ENCODE measurements at regions not wholly inside any gene's neighbourhood (a gene's known extent, or its start where the extent isn't known, plus 50 kb on each side); places are given as distances from the start of the nearest gene placed in this dataset.

DNA sequence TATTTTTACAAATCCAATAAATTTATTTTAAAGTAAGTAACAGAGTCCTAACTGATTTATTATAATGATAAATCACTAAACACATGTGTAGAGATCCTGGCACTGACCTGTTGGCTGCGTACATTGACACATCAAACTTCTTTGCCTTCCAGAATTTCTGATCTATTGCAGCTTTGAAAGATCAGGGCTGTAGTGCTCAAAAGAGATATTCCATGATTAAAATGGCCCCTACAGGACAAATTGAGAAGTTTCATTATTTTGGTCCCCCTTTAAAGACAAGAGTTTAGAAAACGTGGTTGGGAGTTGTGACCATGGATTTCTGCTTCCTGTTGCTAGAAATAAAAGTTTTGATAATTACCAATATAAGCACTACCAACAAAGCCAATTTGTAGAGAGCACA is 87.7 kb upstream of the PDK4 start:
- no peaks in the 10 kb centered on the region for H3K27me3 ChIP-seq
- no peaks in the 10 kb centered on the region for H3K9me3 ChIP-seq
- TF ChIP-seq CTCF (IDR thresholded peaks at IDR 0.05), result peak in 4 of 7 experiments; percentile 62 to 72 (median 66)
- TF ChIP-seq POLR2AphosphoS5 (IDR thresholded peaks at IDR 0.05), result peak in 1 of 3 donors; percentile 15
- TF ChIP-seq EP300 (IDR thresholded peaks at IDR 0.05), result no peak
- intact Hi-C loops (cut with DNase I; ENCODE audit: low total_unique reads), result no loop called here
- DNase-seq, result peak in 1 of 2 donors; percentile 73
- H3K27ac ChIP-seq, result peak overlapping the region in 1 of 5 donors; percentile 40
- no peak overlapping the region for H3K4me3 ChIP-seq
- 4 to 43% (median 15%) methylated on average over 2 of the region's 2 CpGs for WGBS, 5 donors
- H3K4me1 ChIP-seq, result peaks cover 0 to 18% (median 7%) of the 10 kb centered on the region in 4 donors
- H3K36me3 ChIP-seq, result no peaks in the 10 kb centered on the region

- peak overlapping the region in 1 of 5 donors; percentile 20 for H3K27ac ChIP-seq
- no peaks in the 10 kb centered on the region for H3K27me3 ChIP-seq
- WGBS, 5 donors, result 56 to 87% (median 67%) methylated on average over 3 of the region's 3 CpGs
- no peaks in the 10 kb centered on the region for H3K9me3 ChIP-seq
- TF ChIP-seq CTCF (IDR thresholded peaks at IDR 0.05) (no peak), POLR2A (IDR thresholded peaks at IDR 0.05) (no peak), POLR2AphosphoS5 (IDR thresholded peaks at IDR 0.05) (no peak)
- H3K4me3 ChIP-seq, result no peak overlapping the region
- H3K36me3 ChIP-seq, result no peaks in the 10 kb centered on the region
- DNase-seq, result no peak
- peaks cover 0 to 18% (median 7%) of the 10 kb centered on the region in 4 donors for H3K4me1 ChIP-seq
- intact Hi-C loops (cut with DNase I; ENCODE audit: low total_unique reads), result no loop called here
Measured at GRCh38 chr7:95682913-95683312, 86.6 kb upstream of the PDK4 start.

- WGBS, 5 donors, result 55 to 69% (median 64%) methylated on average over 3 of the region's 3 CpGs
- intact Hi-C loops (cut with DNase I; ENCODE audit: low total_unique reads), result no loop called here
Measured at GRCh38 chr7:95676691-95677090, 80.4 kb upstream of the PDK4 start.

DNA sequence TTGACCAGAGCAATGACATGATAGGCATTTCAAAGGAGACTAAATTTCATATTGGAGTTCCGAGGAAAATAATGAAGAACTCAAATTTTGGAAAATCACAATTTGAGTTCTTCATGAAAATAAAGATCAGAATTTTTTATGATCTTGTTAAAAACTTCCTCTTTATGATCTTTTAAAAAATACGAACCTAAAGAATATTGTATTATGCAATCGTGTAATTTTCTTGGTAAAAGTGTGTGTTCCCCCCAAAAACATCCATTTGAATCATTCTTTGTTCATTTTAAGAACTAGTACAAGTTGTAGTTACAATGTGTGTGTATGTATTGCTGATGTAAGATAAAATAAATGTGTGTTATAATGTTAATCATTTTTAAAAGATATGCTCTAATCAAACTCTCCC is 79.3 kb upstream of the PDK4 start:
- Histone ChIP-seq H3K4me1 (no peaks in the 10 kb centered on the region), H3K9me3 (no peaks in the 10 kb centered on the region), H3K27me3 (no peaks in the 10 kb centered on the region), H3K4me3 (no peak overlapping the region), H3K36me3 (no peaks in the 10 kb centered on the region), H3K27ac (no peak overlapping the region)
- 84 to 92% (median 91%) methylated on average over 3 of the region's 3 CpGs for WGBS, 5 donors
- intact Hi-C loops (cut with DNase I; ENCODE audit: low total_unique reads), result no loop called here
- DNase-seq, result no peak
- no peak for TF ChIP-seq POLR2A (IDR thresholded peaks at IDR 0.05)
- no peak for TF ChIP-seq CTCF (IDR thresholded peaks at IDR 0.05)
- no peak for TF ChIP-seq EP300 (IDR thresholded peaks at IDR 0.05)
- TF ChIP-seq POLR2AphosphoS5 (IDR thresholded peaks at IDR 0.05), result no peak

More at GRCh38 chr7:95676691-95677090, 80.4 kb upstream of the PDK4 start:
- H3K4me1 ChIP-seq, result no peaks in the 10 kb centered on the region
- no peaks in the 10 kb centered on the region for H3K9me3 ChIP-seq
- H3K36me3 ChIP-seq, result no peaks in the 10 kb centered on the region
- no peak overlapping the region for H3K27ac ChIP-seq
- H3K4me3 ChIP-seq, result no peak overlapping the region
- TF ChIP-seq EP300 (IDR thresholded peaks at IDR 0.05) (no peak), POLR2A (IDR thresholded peaks at IDR 0.05) (no peak), POLR2AphosphoS5 (IDR thresholded peaks at IDR 0.05) (no peak)
- H3K27me3 ChIP-seq, result no peaks in the 10 kb centered on the region
- no peak for DNase-seq

GRCh38 chr7:95675016-95675415 is 78.7 kb upstream of the PDK4 start:
- Histone ChIP-seq H3K4me3 (no peak overlapping the region), H3K4me1 (no peaks in the 10 kb centered on the region), H3K27me3 (no peaks in the 10 kb centered on the region), H3K27ac (no peak overlapping the region), H3K9me3 (no peaks in the 10 kb centered on the region), H3K36me3 (no peaks in the 10 kb centered on the region)
- TF ChIP-seq EP300 (IDR thresholded peaks at IDR 0.05) (no peak), POLR2AphosphoS5 (IDR thresholded peaks at IDR 0.05) (no peak), POLR2A (IDR thresholded peaks at IDR 0.05) (no peak), CTCF (IDR thresholded peaks at IDR 0.05) (no peak)
- WGBS, 5 donors, result 91 to 97% (median 94%) methylated on average over 6 of the region's 6 CpGs
- no peak for DNase-seq
- intact Hi-C loops (cut with DNase I; ENCODE audit: low total_unique reads), result no loop called here

All from stomach (tissue), 8 donors.